HG03060 (cell line): ENCODE measurements at regions not wholly inside any gene's neighbourhood (a gene's known extent, or its start where the extent isn't known, plus 50 kb on each side); places are given as distances from the start of the nearest gene placed in this dataset.
"Not testable (repeated sequence)": the region's sequence is repeated elsewhere in the genome, so short reads cannot be mapped to it uniquely, and the experiment has no call there.

ENCODE experiments used
- ATAC-seq: cut with Tn5 transposase; IDR thresholded peaks from one replicate; pipeline ENCODE4 v1.9.1; 2021; ENCODE audit warnings: low read depth, moderate number of reproducible peaks; ENCODE audit not compliant: unreplicated experiment

DNA sequence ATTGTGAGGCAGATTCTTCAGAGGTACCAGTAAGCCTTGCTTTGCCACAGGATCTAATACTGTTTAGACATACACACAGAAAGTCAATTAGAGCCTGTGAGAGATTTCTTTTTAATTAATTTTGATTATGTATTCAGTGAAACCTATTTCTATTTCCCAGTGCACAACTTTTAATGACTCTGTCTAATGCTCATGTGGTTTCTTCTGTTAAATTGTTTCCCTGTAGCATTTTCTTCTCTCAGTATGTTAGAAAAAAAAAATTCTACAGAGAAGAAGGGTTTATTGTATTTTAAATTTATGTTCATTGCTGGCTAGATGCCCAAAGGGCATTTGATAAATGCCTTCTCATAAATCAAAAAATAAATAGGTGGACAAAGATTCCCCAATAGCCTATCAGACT is 293.7 kb downstream of the C6orf118 start:
- no peak for ATAC-seq

DNA sequence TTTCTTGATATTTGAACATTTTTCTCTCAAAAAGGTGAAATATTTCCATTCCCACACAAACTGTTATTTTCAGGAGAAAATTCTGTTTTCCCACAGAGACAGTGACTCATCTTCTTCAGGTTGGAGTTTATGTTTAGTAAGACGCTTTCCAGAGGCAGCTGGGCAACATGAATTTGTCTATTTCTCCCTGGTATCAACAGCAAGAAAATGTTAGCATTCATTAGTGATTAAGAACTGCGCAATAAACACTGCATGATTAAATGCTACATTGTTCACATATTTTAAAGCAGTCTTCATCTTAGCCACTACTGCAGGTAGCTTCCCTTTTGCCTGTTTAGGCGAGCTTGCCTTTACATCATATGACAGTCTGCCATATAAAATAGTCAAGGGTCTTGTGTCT is 295.7 kb downstream of the C6orf118 start:
- ATAC-seq: no peak

DNA sequence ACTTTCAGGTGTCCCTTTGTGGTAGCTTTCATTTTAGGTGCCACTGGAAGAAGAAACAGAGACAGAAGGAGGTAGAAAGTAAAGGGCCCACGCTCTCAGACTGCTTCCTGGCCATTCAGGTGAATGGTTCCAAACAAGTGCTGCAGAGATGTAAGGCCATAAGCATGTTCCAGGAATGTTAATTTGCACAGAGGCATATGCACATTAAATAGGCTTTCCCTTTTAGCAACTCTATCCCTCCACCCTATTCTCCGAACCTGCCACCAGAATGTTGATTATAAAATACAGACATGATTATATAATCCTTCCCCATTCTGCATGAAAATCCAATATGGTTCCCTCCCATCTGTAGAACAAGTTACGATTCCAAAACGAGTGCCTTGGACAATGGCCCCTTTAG is 297.2 kb downstream of the C6orf118 start:
- ATAC-seq: no peak

DNA sequence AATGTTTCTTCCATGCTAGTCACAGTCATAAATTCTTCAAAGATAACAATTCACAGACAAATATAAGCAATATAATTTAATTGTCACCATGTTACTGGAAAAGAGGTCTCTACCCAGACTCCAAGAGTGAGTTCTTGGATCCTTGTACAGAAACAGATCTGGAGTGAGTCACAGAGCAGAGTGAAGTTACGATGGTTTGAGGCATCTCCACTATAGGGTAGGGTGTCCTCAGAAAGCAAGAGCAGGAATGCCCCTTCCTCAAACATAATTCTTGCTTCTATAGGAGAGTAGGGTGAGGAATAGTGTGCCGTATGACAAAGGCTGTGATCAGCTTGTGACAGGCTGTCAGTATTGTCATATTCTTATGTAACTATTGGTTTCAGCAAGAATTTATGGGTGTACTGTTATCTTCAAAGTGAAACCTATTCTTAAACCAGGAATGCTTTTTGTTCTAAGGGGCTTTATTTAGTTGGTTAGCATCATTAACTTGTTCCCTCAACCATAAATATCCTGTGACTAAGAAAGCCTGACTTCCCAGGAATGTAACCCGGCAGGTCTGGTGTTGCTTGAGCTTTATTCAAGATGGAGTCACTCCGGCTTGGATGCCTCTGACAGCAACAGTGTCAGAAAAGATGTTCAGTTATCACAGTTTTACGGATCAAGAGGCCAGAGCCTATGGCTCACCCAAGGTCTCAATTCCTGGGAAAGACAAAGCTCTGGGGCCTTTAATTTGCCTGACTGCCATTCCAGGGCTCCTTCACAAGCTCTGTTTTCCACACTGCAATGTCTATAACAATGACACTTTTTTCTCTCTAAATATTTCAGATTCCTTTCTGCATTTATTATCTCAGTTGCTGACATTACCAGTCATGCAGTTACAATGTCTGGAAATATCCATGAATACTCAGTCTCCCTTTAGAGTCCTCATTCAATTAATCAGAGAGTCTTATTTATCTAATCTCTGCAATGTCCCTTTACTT is 298.6 kb downstream of the C6orf118 start:
- no peak for ATAC-seq

DNA sequence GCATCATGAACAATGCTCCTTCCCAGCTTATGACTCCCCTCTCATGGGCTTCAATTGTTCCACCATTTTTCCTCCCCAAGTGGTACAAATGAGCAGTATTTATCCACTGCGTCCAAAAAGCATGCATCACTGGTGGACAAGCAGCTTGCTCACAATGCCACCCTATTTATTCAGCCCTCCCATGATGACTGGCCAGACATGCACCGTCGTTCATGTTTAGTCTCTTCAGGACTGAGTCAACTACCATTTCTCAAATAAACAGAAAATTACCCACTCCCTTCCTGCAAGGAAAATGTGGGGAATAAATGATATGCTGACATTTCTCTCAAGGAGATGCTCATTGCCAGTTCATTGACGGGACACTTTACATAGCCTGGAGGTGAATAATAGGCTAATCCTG is 300.4 kb downstream of the C6orf118 start:
- ATAC-seq: no peak

DNA sequence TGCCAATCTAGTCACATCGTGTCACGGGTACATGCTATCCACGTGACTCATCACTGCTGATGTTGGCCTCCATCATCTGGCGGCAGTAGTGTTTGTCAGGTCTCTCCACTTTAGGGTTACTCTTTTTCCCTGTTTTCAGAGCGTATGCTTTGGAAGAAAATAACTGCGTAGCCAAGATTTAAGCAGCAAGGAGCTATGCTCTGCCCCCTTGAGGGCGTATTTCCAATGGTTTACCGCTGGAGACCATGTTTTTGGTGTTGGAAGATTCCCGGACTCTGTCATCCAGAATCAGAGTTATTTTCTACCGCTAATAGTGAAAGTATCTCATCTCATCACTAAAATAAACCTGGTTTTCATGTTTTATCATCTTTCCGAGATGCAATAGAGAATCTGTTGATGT is 306.5 kb downstream of the C6orf118 start:
- ATAC-seq: no peak

DNA sequence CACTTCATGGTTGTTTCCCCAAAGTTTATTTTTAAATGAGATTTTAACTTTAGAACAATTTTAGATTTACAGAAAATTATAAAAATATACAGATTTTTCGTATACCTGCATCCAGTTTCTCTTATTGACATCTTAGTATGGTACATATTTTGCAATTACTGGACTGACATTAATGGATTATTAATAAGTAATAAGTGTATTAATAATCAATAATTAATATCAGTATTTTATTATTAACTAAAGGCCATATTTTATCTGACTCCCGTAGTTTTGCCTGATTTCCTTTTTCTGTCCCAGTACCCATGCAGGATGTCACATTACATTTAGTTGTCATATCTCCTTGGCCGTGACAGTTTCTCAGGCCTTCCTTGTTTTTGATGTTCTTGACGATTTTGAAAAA is 307.0 kb downstream of the C6orf118 start:
- ATAC-seq: no peak

DNA sequence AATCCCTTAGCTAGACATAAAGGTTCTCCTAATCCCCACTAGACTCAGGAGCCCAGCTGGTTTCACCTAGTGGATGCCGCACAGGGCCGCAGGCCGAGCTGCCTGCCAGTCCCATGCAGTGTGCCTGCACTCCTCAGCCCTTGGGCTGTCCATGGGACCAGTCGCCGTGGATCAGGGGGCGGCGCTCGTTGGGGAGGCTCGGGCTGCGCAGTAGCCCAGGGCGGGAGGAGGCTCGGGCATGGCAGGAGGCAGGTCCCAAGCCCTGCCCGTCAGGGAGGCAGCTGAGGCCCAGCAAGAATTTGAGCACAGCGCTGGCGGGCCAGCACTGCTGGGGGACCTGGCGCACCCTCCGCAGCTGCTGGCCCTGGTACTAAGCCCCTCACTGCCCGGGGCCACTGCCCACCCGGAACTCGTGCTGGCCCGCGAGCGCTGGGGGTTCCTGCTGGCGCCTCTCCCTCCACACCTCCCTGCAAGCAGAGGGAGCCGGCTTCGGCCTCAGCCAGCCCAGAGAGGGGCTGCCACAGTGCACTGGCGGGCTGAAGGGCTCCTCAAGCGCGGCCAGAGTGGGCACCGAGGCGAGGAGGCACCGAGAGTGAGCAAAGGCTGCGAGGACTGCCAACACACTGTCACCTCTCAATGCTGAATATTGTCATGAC is 307.8 kb downstream of the C6orf118 start:
- no peak for ATAC-seq

DNA sequence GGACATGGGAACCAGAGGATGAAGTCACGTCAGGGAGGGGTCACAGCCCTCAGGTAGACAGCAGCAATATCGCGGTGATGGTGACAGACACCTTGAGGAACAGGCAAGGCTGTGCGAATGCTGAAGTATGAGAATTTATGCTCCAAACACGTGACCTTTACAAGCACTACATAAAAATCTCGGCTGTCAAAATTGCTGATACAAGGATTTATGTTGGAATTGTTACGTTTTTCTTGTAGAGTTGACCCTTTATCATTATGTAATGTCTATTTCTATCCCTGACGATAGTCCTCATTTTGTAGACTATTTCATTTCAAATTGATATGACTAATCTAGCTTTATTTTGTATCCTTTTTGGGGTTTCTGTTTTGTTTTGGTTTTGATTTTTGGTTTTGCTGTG is 311.1 kb downstream of the C6orf118 start:
- no peak for ATAC-seq

DNA sequence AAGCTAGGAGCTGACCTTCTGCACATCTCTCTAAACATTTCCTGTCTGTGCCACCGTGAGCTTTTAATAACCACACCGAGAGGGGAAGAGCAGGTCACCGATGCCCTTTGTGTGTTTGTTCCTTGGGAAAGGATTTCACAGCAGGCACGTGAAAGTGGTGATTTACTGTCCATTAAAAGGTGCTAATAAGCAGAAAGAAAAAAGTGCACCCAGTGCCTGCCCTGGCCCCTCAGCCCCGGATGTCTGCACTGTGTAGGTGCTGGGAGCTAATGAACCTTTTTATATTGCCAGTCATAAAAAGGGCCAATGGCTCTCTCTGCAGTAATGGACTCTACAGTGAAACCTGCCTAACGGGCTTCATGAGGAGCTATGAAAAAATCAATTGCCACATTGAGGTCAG is 312.6 kb downstream of the C6orf118 start:
- no peak for ATAC-seq

DNA sequence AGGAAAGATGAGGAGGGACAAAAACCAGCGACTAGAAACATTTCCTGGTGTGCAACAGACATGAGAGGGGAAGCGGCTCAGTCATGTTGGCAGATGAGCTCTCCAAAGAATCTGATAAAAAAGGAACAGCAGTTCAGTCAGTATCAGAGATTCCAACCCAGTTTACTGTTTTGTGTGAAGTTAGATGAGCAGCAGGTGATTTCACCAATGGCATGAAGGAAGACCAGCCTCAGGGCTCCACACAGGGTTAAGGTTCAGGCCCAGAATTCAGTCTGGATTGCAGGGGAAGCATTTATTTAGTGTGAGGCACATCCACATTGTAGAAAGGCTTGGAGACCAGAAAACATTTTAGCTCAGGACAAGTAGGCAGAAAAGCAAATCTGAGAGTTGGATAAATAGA is 317.8 kb downstream of the C6orf118 start:
- no peak for ATAC-seq

DNA sequence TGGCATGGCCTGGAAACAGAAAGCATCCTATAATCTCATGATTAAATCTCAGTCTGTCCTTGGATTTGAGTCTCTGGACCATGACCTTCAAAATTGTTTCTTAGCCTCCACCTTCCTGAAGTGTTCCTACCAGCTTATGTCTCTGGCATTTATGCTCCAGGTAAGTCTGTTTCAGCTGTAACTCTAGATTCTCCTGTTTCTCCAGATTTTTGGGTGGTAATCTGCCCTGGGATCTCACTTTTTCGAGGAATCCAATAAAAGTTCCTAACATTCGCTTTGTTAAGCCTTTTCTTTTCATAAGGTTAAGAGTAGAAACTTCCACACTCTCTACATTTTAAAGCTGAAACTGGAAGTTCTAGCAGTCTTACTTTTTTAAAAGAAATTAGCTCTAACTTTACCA is 318.5 kb downstream of the C6orf118 start:
- no peak for ATAC-seq

DNA sequence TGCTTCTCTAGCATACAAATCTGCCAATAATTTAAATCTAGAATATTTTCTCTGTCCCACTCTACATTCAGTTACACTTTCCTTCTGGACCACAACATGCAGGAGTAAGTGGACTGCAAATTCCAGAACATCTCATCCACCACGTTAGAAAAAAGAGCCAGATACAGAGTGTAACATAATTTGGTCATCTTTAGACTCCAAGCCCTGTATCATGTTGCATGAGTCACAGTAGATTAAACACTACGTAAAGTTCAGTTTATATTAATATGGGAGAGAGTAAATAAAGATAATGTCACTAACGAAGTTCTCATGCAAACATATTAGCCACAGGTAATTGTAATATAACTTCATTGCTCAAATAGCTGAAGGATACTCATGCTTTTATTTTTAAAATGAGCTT is 327.0 kb downstream of the C6orf118 start:
- ATAC-seq: no peak

DNA sequence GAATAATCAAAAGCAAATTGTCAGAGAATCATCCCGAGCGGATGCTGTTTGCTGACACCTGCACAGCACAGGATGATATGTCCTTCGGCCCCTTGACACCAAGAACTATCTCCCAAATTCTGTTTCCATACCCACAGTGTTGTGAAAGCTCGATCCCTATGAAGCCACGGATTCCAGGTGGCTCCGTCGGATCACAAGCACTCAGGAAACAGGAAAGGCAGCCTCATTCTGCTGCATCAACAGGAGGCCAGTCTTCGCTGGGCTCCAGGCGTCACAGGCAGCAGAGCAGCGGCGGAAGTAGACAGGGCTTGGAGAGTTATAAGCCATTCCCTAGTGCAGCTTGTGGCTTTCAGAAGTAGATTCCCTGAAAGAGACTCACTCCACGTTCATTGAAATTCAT is 342.3 kb downstream of the C6orf118 start:
- no peak for ATAC-seq

DNA sequence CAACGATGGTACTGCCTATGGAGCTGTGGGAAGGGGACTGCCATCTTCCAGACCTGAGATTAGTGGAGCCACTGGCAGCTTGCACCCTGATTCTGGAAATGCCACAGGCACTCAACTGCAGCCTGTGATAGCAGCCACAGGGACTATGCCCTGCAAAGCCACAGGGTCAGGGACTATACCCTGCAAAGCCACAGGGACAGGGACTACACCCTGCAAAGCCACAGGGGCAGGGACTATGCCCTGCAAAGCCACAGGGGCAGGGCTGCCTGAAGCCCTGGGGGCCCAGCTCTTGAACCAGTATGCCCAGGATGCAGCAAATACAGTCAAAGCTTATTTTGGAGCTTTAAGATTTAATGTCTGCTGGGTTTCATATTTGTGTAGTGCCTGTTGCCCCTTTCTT is 346.6 kb downstream of the C6orf118 start:
- ATAC-seq: no peak

DNA sequence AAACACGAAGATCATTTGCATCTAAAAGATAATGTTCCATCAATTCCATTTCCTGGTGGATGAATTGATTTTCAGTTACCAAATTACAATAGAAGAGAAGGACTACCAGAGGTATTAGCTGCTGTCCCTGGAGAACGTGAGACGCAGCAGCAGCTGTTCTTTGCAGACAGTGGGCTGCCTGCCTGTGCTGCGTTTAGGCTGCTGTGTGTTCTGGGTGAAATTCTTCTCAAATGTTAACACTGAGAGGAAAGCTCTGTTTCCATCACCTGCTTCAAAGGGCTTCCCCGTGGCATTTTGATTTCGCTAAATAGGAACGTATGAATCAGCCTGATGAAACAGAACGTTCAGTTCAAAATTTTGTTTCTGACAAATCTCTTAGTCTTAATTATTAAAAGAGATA is 362.2 kb downstream of the C6orf118 start:
- ATAC-seq: no peak

DNA sequence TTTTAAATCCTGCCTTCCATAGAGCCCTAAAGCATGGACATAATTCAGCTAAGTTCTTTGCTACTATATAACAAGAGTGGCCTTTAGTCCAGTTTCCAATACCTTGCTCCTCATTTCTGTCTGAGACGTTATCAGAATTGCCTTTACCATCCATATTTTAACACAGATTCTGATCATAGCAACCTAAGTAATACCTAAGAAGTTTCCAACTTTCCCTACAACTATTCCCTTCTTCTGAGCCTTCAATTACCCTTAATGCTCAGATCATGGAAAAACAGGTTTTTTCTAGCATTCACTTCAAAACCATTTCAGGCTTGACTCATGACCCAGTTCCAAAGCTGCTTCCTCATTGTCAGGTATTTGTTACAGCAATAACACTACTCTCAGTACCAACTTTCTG is 367.1 kb downstream of the C6orf118 start:
- ATAC-seq: no peak

DNA sequence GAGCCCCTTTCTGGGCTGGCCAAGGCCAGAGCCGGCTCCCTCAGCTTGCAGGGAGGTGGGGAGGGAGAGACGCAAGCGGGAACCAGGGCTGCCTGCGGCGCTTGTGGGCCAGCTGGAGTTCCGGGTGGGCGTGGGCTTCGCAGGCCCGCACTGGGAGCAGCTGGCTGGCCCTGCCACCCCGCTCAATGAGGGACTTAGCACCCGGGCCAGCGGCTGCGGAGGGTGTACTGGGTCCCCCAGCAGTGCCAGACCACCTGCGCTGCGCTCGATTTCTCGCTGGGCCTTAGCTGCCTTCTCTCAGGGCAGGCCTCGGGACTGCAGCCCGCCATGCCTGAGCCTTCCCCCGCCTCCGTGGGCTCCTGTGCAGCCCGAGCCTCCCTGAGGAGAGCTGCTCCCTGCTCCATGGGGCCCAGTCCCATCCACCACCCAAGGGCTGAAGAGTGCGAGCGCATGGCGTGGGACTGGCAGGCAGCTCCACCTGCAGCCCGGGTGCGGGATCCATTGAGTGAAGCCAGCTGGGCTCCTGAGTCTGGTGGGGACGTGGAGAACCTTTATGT is 376.1 kb downstream of the C6orf118 start:
- not testable (repeated sequence) for ATAC-seq

DNA sequence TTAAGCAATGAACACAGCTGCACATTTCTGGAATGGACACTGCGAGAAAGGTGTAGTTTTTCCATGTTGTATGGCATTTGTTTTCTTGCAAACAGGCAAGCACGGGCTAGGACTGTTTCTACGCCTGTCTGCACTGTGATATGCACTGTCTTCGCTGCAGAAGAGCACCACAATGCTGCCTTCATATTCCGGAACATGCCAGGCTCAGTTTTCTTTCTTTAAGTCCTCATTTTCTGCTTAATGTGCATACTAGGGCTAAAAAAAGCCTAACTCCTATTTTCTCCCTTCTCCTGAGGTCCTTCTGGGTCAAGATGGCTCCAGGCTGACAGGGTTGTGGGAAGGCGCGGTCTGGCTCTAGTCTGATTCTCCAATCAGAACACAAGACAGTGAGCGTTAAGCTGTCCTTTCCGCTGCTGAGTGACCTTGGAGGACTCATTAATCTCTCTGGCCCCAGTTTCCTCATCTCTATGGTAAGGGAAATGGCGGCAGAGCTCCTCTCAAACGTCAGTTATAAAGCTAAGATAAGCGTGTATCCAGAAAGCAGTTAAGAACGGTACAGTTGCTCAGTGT is 379.9 kb downstream of the C6orf118 start:
- ATAC-seq: no peak

DNA sequence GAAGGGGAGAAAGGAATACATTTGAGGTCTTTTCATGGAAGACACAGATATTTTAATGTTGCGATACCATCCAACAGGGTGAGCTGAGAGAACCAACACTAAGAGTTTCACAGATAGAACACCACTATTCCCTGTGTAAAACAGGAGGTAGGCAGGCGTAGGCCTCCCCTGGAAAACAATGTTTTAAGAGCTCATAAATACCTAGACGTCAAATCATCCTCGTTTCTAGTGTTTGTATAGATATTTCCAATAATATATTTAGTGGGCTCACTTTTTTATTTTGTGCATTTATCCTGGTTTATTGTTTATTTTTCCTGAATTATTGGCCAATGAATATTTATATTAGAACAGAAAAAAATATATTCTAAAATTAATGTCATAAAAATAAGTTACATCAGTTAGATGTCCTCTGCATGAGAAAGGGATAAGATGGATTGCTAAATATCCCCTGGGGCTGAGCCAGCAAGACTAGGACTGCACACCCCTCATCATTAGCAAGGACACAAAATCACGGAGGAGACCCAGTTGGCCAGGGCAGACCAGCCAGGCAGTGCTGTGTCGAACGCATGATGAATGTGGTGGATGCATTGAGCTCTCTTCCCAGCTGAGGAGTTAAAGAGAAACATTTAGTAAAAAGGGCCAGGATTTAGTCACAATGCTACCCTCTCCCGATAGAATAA is 380.5 kb downstream of the C6orf118 start:
- no peak for ATAC-seq
